K562 (cell line): ENCODE measurements at regions not wholly inside any gene's neighbourhood (a gene's known extent, or its start where the extent isn't known, plus 50 kb on each side); places are given as distances from the start of the nearest gene placed in this dataset.

Experiments used
- ATAC-seq: fragments of 200-7000 bp; cut with Tn5 transposase; 3 replicates; pipeline ENCODE4 v1.9.1; 2020; ENCODE audit warnings: moderate library complexity
- BruUV-seq: library from RNA; stranded (reverse); fragments of 400-500 nt; replicated peaks from 2 replicates; lab custom pipeline; 2021; lab: Mats Ljungman, UMichigan
- CTCF ChIA-PET: fragments of 300-600 bp; formaldehyde crosslinking; extraction: SDS; loops from one replicate; lab custom pipeline; 2021; ENCODE audit warnings: low intra/inter-chr PET ratio; lab: Yijun Ruan, JAX
- POLR2A ChIA-PET: fragments of 300-600, 350-650 bp; sonication (Branson Sonifier 250); formaldehyde crosslinking; extraction: SDS; loops from one replicate; lab custom pipeline; 2021; ENCODE audit warnings: antibody characterized with exemption, inconsistent platforms; lab: Yijun Ruan, JAX
- DNase-seq, 4 experiments: peaks; one replicate each; pipeline versions ENCODE4 v3.0.0 to v3.0.0-alpha.2; 2011 to 2018; ENCODE audit warnings: low spot score in 3 of 4, mixed read lengths in 3 of 4; ENCODE audit errors: extremely low read depth in 1 of 4
- FAIRE-seq: peaks from 2 replicates; lab custom pipeline; 2011; peaks lifted over from hg19 to GRCh38; lab: Jason Lieb, UNC
- H2AFZ ChIP-seq: 2 replicates; pipeline ENCODE4 v1.6.0; 2011; ENCODE audit warnings: low read depth, low read length, control low read depth, inconsistent platforms
- H3K27ac ChIP-seq: fragments of 200-600 bp; 3 replicates; pipeline ENCODE4 v1.8.0; 2011; ENCODE audit warnings: low read depth, mild to moderate bottlenecking, control low read depth, inconsistent platforms, low read length, moderate library complexity, mixed read lengths; ENCODE audit errors: extremely low read depth
- H3K27me3 ChIP-seq, 2 experiments: fragments of 300-600 bp in 1 of 2; 2 replicates in 1 of 2; 3 replicates in 1 of 2; pipeline versions ENCODE4 v1.6.0 to v1.8.0; 2011; ENCODE audit warnings: inconsistent platforms in 2 of 2, low read length in 2 of 2, mild to moderate bottlenecking in 1 of 2, mixed read lengths in 1 of 2, moderate library complexity in 1 of 2; ENCODE audit not compliant: control insufficient read depth in 2 of 2, insufficient read depth in 2 of 2
- H3K36me3 ChIP-seq: fragments of 300-600 bp; 3 replicates; pipeline ENCODE4 v1.8.0; 2011; ENCODE audit warnings: mild to moderate bottlenecking, low read length, inconsistent platforms; ENCODE audit not compliant: control insufficient read depth, insufficient read depth
- H3K4me1 ChIP-seq, 2 experiments: fragments of 200-600 bp in 1 of 2; replicated peaks in 1 of 2; 2 replicates in 1 of 2; 3 replicates in 1 of 2; pipeline versions ENCODE4 v1.5.1 to v1.8.0; 2011; ENCODE audit warnings: inconsistent platforms in 2 of 2, low read length in 2 of 2, mild to moderate bottlenecking in 1 of 2, mixed read lengths in 1 of 2, moderate library complexity in 1 of 2; ENCODE audit not compliant: control insufficient read depth in 2 of 2, insufficient read depth in 2 of 2
- H3K4me2 ChIP-seq: 2 replicates; pipeline ENCODE4 v1.6.1; 2011; ENCODE audit warnings: low read length, control low read depth, inconsistent platforms, mixed read lengths; ENCODE audit not compliant: insufficient read depth
- H3K4me3 ChIP-seq: fragments of 200-600 bp; sonication (generic), shearing (Covaris generic); 2 replicates; pipeline ENCODE4 v1.5.1; 2016; ENCODE audit warnings: control low read depth, inconsistent platforms
- H3K79me2 ChIP-seq: fragments of 200-600 bp; 3 replicates; pipeline ENCODE4 v1.8.0; 2011; ENCODE audit warnings: low read length, inconsistent platforms; ENCODE audit not compliant: control insufficient read depth, insufficient read depth
- H3K9ac ChIP-seq, 2 experiments: 2 replicates each; pipeline versions ENCODE4 v1.6.0 to v1.6.1; 2011; ENCODE audit warnings: low read depth in 2 of 2, low read length in 2 of 2, control low read depth in 1 of 2, inconsistent platforms in 1 of 2, mild to moderate bottlenecking in 1 of 2, mixed read lengths in 1 of 2; ENCODE audit not compliant: insufficient read depth in 1 of 2
- H3K9me1 ChIP-seq: one replicate; pipeline ENCODE4 v1.6.0; 2011; ENCODE audit warnings: inconsistent platforms, mild to moderate bottlenecking, low read length, moderate library complexity; ENCODE audit not compliant: control insufficient read depth, insufficient read depth
- H3K9me3 ChIP-seq: replicated peaks from 2 replicates; pipeline ENCODE4 v1.5.1; 2011; ENCODE audit warnings: low read depth, low read length, inconsistent platforms; ENCODE audit not compliant: control insufficient read depth, insufficient read depth
- H4K20me1 ChIP-seq: replicated peaks from 2 replicates; pipeline ENCODE4 v1.6.1; 2011; ENCODE audit warnings: low read length, inconsistent platforms, mixed read lengths; ENCODE audit not compliant: control insufficient read depth, insufficient read depth
- AFF1 ChIP-seq, 2 experiments: fragments of 450-650 bp; IDR thresholded peaks; 2 replicates each; pipeline ENCODE4 v1.6.1; 2018; ENCODE audit warnings: mild to moderate bottlenecking in 2 of 2, low read depth in 1 of 2; ENCODE audit not compliant: partially characterized antibody in 2 of 2
- ARID3A ChIP-seq: IDR thresholded peaks from 2 replicates; pipeline ENCODE4 v1.6.1; 2012; ENCODE audit warnings: low read depth, low read length, improper control_type of control experiment, borderline replicate concordance
- BCOR ChIP-seq: fragments of 450-650 bp; IDR thresholded peaks from 2 replicates; pipeline ENCODE4 v1.6.1; 2016
- HDAC3 ChIP-seq: fragments of 450-650 bp; IDR thresholded peaks from 2 replicates; pipeline ENCODE4 v1.6.1; 2018; ENCODE audit warnings: borderline replicate concordance, mild to moderate bottlenecking, moderate library complexity; ENCODE audit not compliant: partially characterized antibody
- MAFG ChIP-seq: fragments of 450-650 bp; conservative IDR thresholded peaks from 2 replicates; pipeline ENCODE4 v1.6.1; 2016; ENCODE audit warnings: missing genetic modification characterization, missing compliant biosample characterization
- NR4A1 ChIP-seq, 2 experiments: fragments of 250-450 bp in 1 of 2; fragments of 450-650 bp in 1 of 2; sonication (Bioruptor Pico) in 1 of 2; IDR thresholded peaks; 2 replicates each; pipeline versions ENCODE4 v1.4.0 to v1.6.1; 2016 to 2020; ENCODE audit warnings: mild to moderate bottlenecking in 2 of 2, missing compliant biosample characterization in 1 of 2, missing genetic modification characterization in 1 of 2, moderate library complexity in 1 of 2
- ZNF184 ChIP-seq: sonication (generic); formaldehyde crosslinking; IDR thresholded peaks from 2 replicates; pipeline ENCODE4 v1.5.0; 2020; ENCODE audit warnings: missing genetic modification reagents
- ZNF212 ChIP-seq: fragments of 450-650 bp; formaldehyde crosslinking; IDR thresholded peaks from 2 replicates; pipeline ENCODE4 v1.4.0; 2020; ENCODE audit warnings: mild to moderate bottlenecking
- ZNF592 ChIP-seq: fragments of 450-650 bp; IDR thresholded peaks from 2 replicates; pipeline ENCODE4 v1.6.1; 2017; ENCODE audit warnings: antibody characterized with exemption, mild to moderate bottlenecking
- ZNF766 ChIP-seq: fragments of 200-800 bp; sonication (Bioruptor generic); conservative IDR thresholded peaks from 2 replicates; pipeline ENCODE4 v1.6.1; 2016; ENCODE audit warnings: missing genetic modification characterization, missing compliant biosample characterization
- WGBS: fragments of 100-300 bp; shearing (Covaris generic); methylation state at CpG from one replicate; pipeline ENCODE4 v1.1.6; 2016; ENCODE audit warnings: low coverage, mixed read lengths; ENCODE audit not compliant: insufficient coverage; ENCODE audit errors: missing lambda C conversion rate; 5-methylcytosine and 5-hydroxymethylcytosine counted together
- in situ Hi-C: fragments of 300-500 bp; cut with MboI; formaldehyde crosslinking; loops from 4 replicates; pipeline ENCODE4 v1.15.0; 2018; ENCODE audit warnings: inconsistent platforms, mixed read lengths
- intact Hi-C: fragments of 100-400 bp; cut with micrococcal nuclease; formaldehyde crosslinking; loops from 2 replicates; pipeline ENCODE4 v1.14.2; 2022

GRCh38 chr11:86157797-86158378 lies 86.7 kb upstream of the EED start:
- CTCF ChIA-PET: no interaction called here
- no peak for FAIRE-seq
- no peaks in the 10 kb centered on the region for H3K27me3 ChIP-seq
- peak overlapping the region; percentile 32 to 53; a peak in 2 of 4 replicates for H3K9ac ChIP-seq
- no peaks in the 10 kb centered on the region; the same call in 2 of the 3 replicates for H3K36me3 ChIP-seq
- H2AFZ ChIP-seq: peak overlapping the region; percentile 73
- peak overlapping the region; percentile 34; the same call in 1 of the 2 replicates for H3K4me2 ChIP-seq
- POLR2A ChIA-PET: interaction anchor here (0.6 to 2.1 kb wide), 7 partner anchors 10 to 212 kb away, joined by 3 to 7 read pairs (median 4); partner anchors contain the start of gene PICALM
- H3K4me3 ChIP-seq: no peak overlapping the region
- 83% methylated on average over 2 of the region's 2 CpGs for WGBS
- no peaks in the 10 kb centered on the region for H4K20me1 ChIP-seq
- DNase-seq: no peak
- ATAC-seq: peak; percentile 9
- peak overlapping the region; percentile 51 for H3K27ac ChIP-seq
- intact Hi-C loops (loop anchor here (2.0 kb wide), 1 partner anchor 19 kb away; no protein-coding TSS in a partner anchor), in situ Hi-C loops (no loop called here)
- no TSS peak for BruUV-seq
- 0 out of 3 replicates have a peak, but pooled peaks cover 2% of the 10 kb centered on the region for H3K79me2 ChIP-seq
- no peaks in the 10 kb centered on the region for H3K9me3 ChIP-seq
- no peaks in the 10 kb centered on the region for H3K9me1 ChIP-seq
- H3K4me1 ChIP-seq: peaks cover 30 to 75% of the 10 kb centered on the region in 2 experiments
- no peak for TF ChIP-seq HDAC3
- no peak for TF ChIP-seq ARID3A
- TF ChIP-seq AFF1 (IDR thresholded peaks at IDR 0.05; ENCODE audit: low read depth in 1 of 2, partially characterized antibody in 2 of 2): peak in 1 of 2 experiments; percentile 85
- peak; percentile 29; the same call in 1 of the 2 replicates for TF ChIP-seq ZNF592
- no peak for TF ChIP-seq ZNF766 (CRISPR knock-in tag)
- no peak for TF ChIP-seq MAFG (tag)
- no peak for TF ChIP-seq ZNF184
- no peak for TF ChIP-seq ZNF212 (CRISPR knock-in tag)
- no peak for TF ChIP-seq NR4A1 (CRISPR knock-in tag; IDR thresholded peaks at IDR 0.05)
- peak; percentile 70; the same call in 1 of the 2 replicates for TF ChIP-seq NR4A1 (tag; IDR thresholded peaks at IDR 0.05)
- TF ChIP-seq BCOR: no peak
